ENCODE measurements at regions not wholly inside any gene's neighbourhood (a gene's known extent, or its start where the extent isn't known, plus 50 kb on each side); places are given as distances from the start of the nearest gene placed in this dataset.

GRCh38 chr5:9781275-9781674, 151.1 kb upstream of the TAS2R1 start:
- Histone ChIP-seq H2AFZ (replicated peaks; ENCODE audit: low read length, poor library complexity) (peak overlapping the region; percentile 11), H3K4me2 (ENCODE audit: low read depth, low read length) (peak overlapping the region; percentile 35; the same call in 1 of the 2 replicates), H4K91ac (ENCODE audit: insufficient read depth, low read depth, low read length) (peak overlapping the region; percentile 74), H3K14ac (replicated peaks; ENCODE audit: low read depth, low read length) (peak overlapping the region; percentile 78), H3K56ac (ENCODE audit: extremely low read depth, insufficient read depth, low read length) (no peak overlapping the region), H3K27ac (ENCODE audit: insufficient read depth, low read length) (peak overlapping the region; percentile 69; the same call in 1 of the 2 replicates), H3K4me3 (ENCODE audit: insufficient read depth, low read depth, low read length) (no peak overlapping the region), H2BK15ac (ENCODE audit: low read depth, low read length) (peak overlapping the region; percentile 41; the same call in 2 of the 3 replicates), H3K9ac (ENCODE audit: low read depth, low read length) (no peak overlapping the region), H2BK5ac (ENCODE audit: low read depth, low read length, poor library complexity, severe bottlenecking) (peak overlapping the region; percentile 41), H3K79me1 (ENCODE audit: low read depth in 1 of 2, low read length in 2 of 2) (no peaks in the 10 kb centered on the region), H3K4me1 (ENCODE audit: control insufficient read depth, insufficient read depth, low read length) (peaks cover 21% of the 10 kb centered on the region), H4K5ac (ENCODE audit: low read depth, low read length) (peak overlapping the region; percentile 65), H3K23ac (ENCODE audit: low read depth, low read length) (peak overlapping the region; percentile 61), H3K9me3 (ENCODE audit: control insufficient read depth, insufficient read depth, low read length) (no peaks in the 10 kb centered on the region), H3K27me3 (ENCODE audit: control insufficient read depth, insufficient read depth, low read length) (no peaks in the 10 kb centered on the region), H2BK120ac (ENCODE audit: low read depth, low read length) (peak overlapping the region; percentile 90), H4K20me1 (ENCODE audit: insufficient read depth, low read length) (no peaks in the 10 kb centered on the region), H2AK9ac (replicated peaks; ENCODE audit: low read depth, low read length, poor library complexity) (no peak overlapping the region), H2BK20ac (ENCODE audit: low read depth, low read length) (peak overlapping the region; percentile 85), H3K18ac (ENCODE audit: low read depth, low read length) (peak overlapping the region; percentile 83), H3K9me1 (ENCODE audit: insufficient read depth, low read length) (peaks cover 9% of the 10 kb centered on the region), H3K4ac (ENCODE audit: low read depth, low read length) (peak overlapping the region; percentile 81), H2AK5ac (ENCODE audit: low read depth, low read length) (peak overlapping the region; percentile 87; the same call in 1 of the 2 replicates), H4K8ac (ENCODE audit: low read depth in 2 of 2, low read length in 2 of 2) (peak overlapping the region; percentile 4 to 54; a peak in 2 of 4 replicates), H3K36me3 (ENCODE audit: control insufficient read depth, insufficient read depth, low read length) (no peaks in the 10 kb centered on the region)
- POLR2A ChIA-PET (ENCODE audit: unreplicated experiment), result interaction anchor here (0.5 kb wide), 1 partner anchor 12 kb away, joined by 3 read pairs; no protein-coding TSS in a partner anchor
- WGBS, 2 experiments (ENCODE audit: extremely low coverage in 2 of 2, insufficient read length in 1 of 2), result 81% methylated on average over 2 of the region's 2 CpGs; no CpG with 5 or more reads in 1 of the 2 experiments
- no peak for ATAC-seq (ENCODE audit: low read depth)
- BruUV-seq (replicated peaks), result no TSS peak
- CTCF ChIA-PET, result no interaction called here
- in situ Hi-C loops (cut with MboI; ENCODE audit: low sequenced_read_pairs) (no loop called here), dilution Hi-C loops (cut with HindIII; ENCODE audit: low sequenced_read_pairs, unreplicated experiment) (no loop called here), intact Hi-C loops (cut with micrococcal nuclease) (loop anchor here (5.0 kb wide), 1 partner anchor 234 kb away; the partner anchor contains the start of gene SEMA5A)
- no peak for DNase-seq
- no peak for TF ChIP-seq MAZ (IDR thresholded peaks at IDR 0.05; ENCODE audit: borderline replicate concordance, low read depth, low read length)
- peak; percentile 55 for TF ChIP-seq CEBPB (IDR thresholded peaks at IDR 0.05; ENCODE audit: low read depth, low read length)
- TF ChIP-seq USF2 (IDR thresholded peaks at IDR 0.05; ENCODE audit: low read depth, low read length), result no peak

Data from IMR-90 (cell line).